ENCODE measurements at regions not wholly inside any gene's neighbourhood (a gene's known extent, or its start where the extent isn't known, plus 50 kb on each side); places are given as distances from the start of the nearest gene placed in this dataset.

DNA sequence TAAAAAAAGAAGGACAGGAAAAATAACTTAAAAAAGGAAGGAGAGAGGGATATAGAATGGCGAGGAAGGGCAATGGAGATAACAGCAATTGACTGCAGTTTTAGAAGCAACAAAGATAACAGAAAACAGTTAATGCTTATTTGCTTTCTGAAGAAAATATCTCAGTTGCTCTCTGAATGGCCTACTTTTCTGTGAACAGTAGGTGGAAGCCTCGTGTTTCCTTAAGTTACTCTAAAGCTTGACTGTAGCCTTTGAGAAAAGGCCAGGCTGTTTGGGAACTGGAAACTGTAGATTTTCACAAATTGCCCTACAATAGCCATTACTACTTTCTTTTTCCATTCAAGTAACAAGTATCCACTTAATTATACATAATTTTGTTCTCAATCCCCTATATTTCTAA lies 404.5 kb downstream of the YTHDC2 start:
- no peak for TF ChIP-seq POLR2A (IDR thresholded peaks at IDR 0.05)
- TF ChIP-seq, protein P1, sequence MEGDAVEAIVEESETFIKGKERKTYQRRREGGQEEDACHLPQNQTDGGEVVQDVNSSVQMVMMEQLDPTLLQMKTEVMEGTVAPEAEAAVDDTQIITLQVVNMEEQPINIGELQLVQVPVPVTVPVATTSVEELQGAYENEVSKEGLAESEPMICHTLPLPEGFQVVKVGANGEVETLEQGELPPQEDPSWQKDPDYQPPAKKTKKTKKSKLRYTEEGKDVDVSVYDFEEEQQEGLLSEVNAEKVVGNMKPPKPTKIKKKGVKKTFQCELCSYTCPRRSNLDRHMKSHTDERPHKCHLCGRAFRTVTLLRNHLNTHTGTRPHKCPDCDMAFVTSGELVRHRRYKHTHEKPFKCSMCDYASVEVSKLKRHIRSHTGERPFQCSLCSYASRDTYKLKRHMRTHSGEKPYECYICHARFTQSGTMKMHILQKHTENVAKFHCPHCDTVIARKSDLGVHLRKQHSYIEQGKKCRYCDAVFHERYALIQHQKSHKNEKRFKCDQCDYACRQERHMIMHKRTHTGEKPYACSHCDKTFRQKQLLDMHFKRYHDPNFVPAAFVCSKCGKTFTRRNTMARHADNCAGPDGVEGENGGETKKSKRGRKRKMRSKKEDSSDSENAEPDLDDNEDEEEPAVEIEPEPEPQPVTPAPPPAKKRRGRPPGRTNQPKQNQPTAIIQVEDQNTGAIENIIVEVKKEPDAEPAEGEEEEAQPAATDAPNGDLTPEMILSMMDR (IDR thresholded peaks at IDR 0.05), result no peak
